ENCODE measurements at regions not wholly inside any gene's neighbourhood (a gene's known extent, or its start where the extent isn't known, plus 50 kb on each side); places are given as distances from the start of the nearest gene placed in this dataset.

DNA sequence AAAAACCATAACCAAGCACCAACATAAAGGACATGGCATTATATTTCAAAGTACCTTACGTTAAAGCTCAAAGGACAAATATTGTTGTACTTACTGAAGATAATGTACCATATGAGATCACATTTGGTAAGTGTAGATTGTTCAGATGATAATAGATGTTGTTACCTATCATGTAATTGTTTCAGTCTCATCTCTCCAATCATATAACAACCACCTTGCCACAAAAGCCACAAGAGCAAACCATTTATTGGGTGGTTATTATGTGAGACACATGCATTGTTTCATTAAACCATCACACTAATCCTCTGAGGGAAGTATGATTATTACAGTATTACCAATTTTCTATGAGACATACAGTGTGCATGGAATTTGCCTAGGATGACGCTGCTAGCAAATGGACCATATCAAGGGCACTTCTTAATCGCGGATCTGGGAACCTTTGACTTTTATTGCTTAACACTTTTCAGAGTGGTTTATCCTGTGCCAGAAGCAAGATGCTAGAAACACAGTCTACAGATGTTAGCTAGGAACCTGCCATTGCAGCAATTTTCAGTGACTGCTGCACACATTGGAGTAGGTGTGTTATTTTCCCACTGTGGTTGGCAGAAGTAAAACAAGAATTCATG, 149.8 kb upstream of the AKIRIN2 start:
- FAIRE-seq (no peak), DNase-seq (no peak), ATAC-seq (no peak)
- no peak for TF ChIP-seq CTCF (IDR thresholded peaks at IDR 0.05)
- 85 to 88% methylated on average over 4 of the region's 4 CpGs for WGBS, 2 donors
- H3K27ac ChIP-seq: no peak overlapping the region
- H3K27me3 ChIP-seq: no peaks in the 10 kb centered on the region
- no peaks in the 10 kb centered on the region for H3K36me3 ChIP-seq
- H3K4me1 ChIP-seq: no peaks in the 10 kb centered on the region
- H3K4me3 ChIP-seq: no peak overlapping the region
- intact Hi-C loops (cut with DNase I): no loop called here
- no peaks in the 10 kb centered on the region for H3K9me3 ChIP-seq

- Histone ChIP-seq H3K27ac (no peak overlapping the region), H3K36me3 (no peaks in the 10 kb centered on the region), H3K9me3 (no peaks in the 10 kb centered on the region), H3K4me1 (no peaks in the 10 kb centered on the region), H3K27me3 (no peaks in the 10 kb centered on the region), H3K4me3 (no peak overlapping the region)
- no peak for TF ChIP-seq CTCF (IDR thresholded peaks at IDR 0.05)
- FAIRE-seq: no peak
- DNase-seq: peak in 2 of 6 donors; percentile 22 to 63
- ATAC-seq: no peak
- intact Hi-C loops (cut with DNase I): no loop called here
- WGBS, 2 donors: 25 to 32% methylated on average over 3 of the region's 3 CpGs
Observed at GRCh38 chr6:87848616-87849015, 146.6 kb upstream of the AKIRIN2 start.

DNA sequence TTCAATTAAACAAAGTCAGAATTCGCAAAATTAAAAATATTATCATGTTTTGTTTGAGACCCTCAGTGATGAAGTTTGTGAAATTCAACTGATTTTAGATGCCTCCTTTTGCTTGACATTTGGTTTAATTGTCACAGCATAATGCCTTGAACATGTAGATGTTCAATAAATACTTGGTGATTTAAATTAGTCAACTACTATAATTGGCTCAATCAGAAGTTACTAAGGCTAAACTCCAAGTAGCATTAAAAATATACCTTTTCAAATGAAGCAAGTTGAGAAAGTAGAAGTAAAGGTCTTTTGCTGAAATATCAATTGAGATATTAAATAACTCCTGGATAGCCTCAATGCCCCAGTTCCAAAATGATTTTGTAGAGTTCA, 145.8 kb upstream of the AKIRIN2 start:
- no peaks in the 10 kb centered on the region for H3K4me1 ChIP-seq
- TF ChIP-seq CTCF (IDR thresholded peaks at IDR 0.05): no peak
- ATAC-seq: no peak
- 86 to 96% methylated on average over 1 of the region's 1 CpG for WGBS, 2 donors
- H3K27ac ChIP-seq: no peak overlapping the region
- intact Hi-C loops (cut with DNase I): no loop called here
- H3K27me3 ChIP-seq: no peaks in the 10 kb centered on the region
- DNase-seq: no peak
- no peaks in the 10 kb centered on the region for H3K36me3 ChIP-seq
- no peak overlapping the region for H3K4me3 ChIP-seq
- no peaks in the 10 kb centered on the region for H3K9me3 ChIP-seq
- FAIRE-seq: no peak

GRCh38 chr6:87847135-87847829, 145.2 kb upstream of the AKIRIN2 start:
- FAIRE-seq: no peak

More at GRCh38 chr6:87847135-87847829, 145.2 kb upstream of the AKIRIN2 start:
- H3K4me3 ChIP-seq: no peak overlapping the region
- H3K27ac ChIP-seq: no peak overlapping the region
- ATAC-seq (no peak), DNase-seq (no peak)
- H3K4me1 ChIP-seq: no peaks in the 10 kb centered on the region
- H3K36me3 ChIP-seq: no peaks in the 10 kb centered on the region
- no peaks in the 10 kb centered on the region for H3K27me3 ChIP-seq
- no peaks in the 10 kb centered on the region for H3K9me3 ChIP-seq
- 75 to 84% methylated on average over 6 of the region's 6 CpGs for WGBS, 2 donors
- intact Hi-C loops (cut with DNase I): no loop called here
- TF ChIP-seq CTCF (IDR thresholded peaks at IDR 0.05): no peak
